Activated naive CD4-positive, alpha-beta T cell treated with anti-CD3 and anti-CD28 coated beads, Interleukin-2, amount 50 U/mL, for 16 hours (primary cell): ENCODE measurements at regions not wholly inside any gene's neighbourhood (a gene's known extent, or its start where the extent isn't known, plus 50 kb on each side); places are given as distances from the start of the nearest gene placed in this dataset.

Source experiments
- DNase-seq: peaks from one replicate; pipeline ENCODE4 v3.0.0-alpha.2; 2020

- no peak for DNase-seq
Measured at GRCh38 chr14:106877517-106877916, 1351.1 kb downstream of the TMEM121 start.

- peak; percentile 52 for DNase-seq
Measured at GRCh38 chr14:106879241-106879640, 1352.9 kb downstream of the TMEM121 start.

- DNase-seq = peak; percentile 41
Measured at GRCh38 chr14:106883218-106883692, 1356.9 kb downstream of the TMEM121 start.
